Activated CD8-positive, alpha-beta memory T cell treated with anti-CD3 and anti-CD28 coated beads for 4 hours (primary cell): ENCODE measurements at regions not wholly inside any gene's neighbourhood (a gene's known extent, or its start where the extent isn't known, plus 50 kb on each side); places are given as distances from the start of the nearest gene placed in this dataset.
"Not testable (repeated sequence)": the region's sequence is repeated elsewhere in the genome, so short reads cannot be mapped to it uniquely, and the experiment has no call there.

Experiments used
- DNase-seq, 2 donors: peaks; one replicate each; pipeline ENCODE4 v3.0.0-alpha.2; 2020; ENCODE audit warnings: low read depth in 2 of 2

- no peak for DNase-seq
Observed at GRCh38 chr1:56120021-56120420, 459.3 kb downstream of the PLPP3 start.

- DNase-seq = not testable (repeated sequence)
Observed at GRCh38 chr1:56118676-56119075, 460.7 kb downstream of the PLPP3 start.

- DNase-seq = no peak
Observed at GRCh38 chr1:56115701-56116100, 463.7 kb downstream of the PLPP3 start.

GRCh38 chr1:56113679-56114078, 465.7 kb downstream of the PLPP3 start:
- DNase-seq = no peak

- no peak for DNase-seq
Observed at GRCh38 chr1:56107275-56107638, 472.1 kb downstream of the PLPP3 start.

- DNase-seq = no peak
Observed at GRCh38 chr1:56106531-56107274, 472.7 kb downstream of the PLPP3 start.

GRCh38 chr1:56105397-56105796, 474.0 kb downstream of the PLPP3 start:
- DNase-seq = no peak

GRCh38 chr1:56099766-56100265, 479.5 kb downstream of the PLPP3 start:
- DNase-seq = no peak

- no peak for DNase-seq
Observed at GRCh38 chr1:56098946-56099345, 480.4 kb downstream of the PLPP3 start.

GRCh38 chr1:56097713-56098112, 481.6 kb downstream of the PLPP3 start:
- no peak for DNase-seq

- no peak for DNase-seq
Observed at GRCh38 chr1:56095696-56096665, 483.4 kb downstream of the PLPP3 start.

GRCh38 chr1:56094168-56094567, 485.2 kb downstream of the PLPP3 start:
- DNase-seq = no peak

GRCh38 chr1:56092684-56093570, 486.4 kb downstream of the PLPP3 start:
- no peak for DNase-seq

- not testable (repeated sequence) for DNase-seq
Observed at GRCh38 chr1:56089826-56090225, 489.5 kb downstream of the PLPP3 start.

GRCh38 chr1:56084246-56084645, 495.1 kb downstream of the PLPP3 start:
- no peak for DNase-seq

- no peak for DNase-seq
Observed at GRCh38 chr1:56081736-56082135, 497.6 kb downstream of the PLPP3 start.

GRCh38 chr1:56081173-56081572, 498.2 kb downstream of the PLPP3 start:
- no peak for DNase-seq

- DNase-seq = no peak
Observed at GRCh38 chr1:56080123-56080522, 499.2 kb downstream of the PLPP3 start.

- no peak for DNase-seq
Observed at GRCh38 chr1:56079391-56079790, 500.0 kb downstream of the PLPP3 start.

GRCh38 chr1:56077206-56077605, 502.2 kb downstream of the PLPP3 start:
- no peak for DNase-seq

- DNase-seq = no peak
Observed at GRCh38 chr1:56074007-56074651, 505.2 kb downstream of the PLPP3 start.
